Calu3 (cell line): ENCODE measurements at regions not wholly inside any gene's neighbourhood (a gene's known extent, or its start where the extent isn't known, plus 50 kb on each side); places are given as distances from the start of the nearest gene placed in this dataset.

Experiments used
- BruUV-seq: library from RNA; stranded (reverse); fragments of 400-500 nt; replicated peaks from 2 replicates; lab custom pipeline; 2021; lab: Mats Ljungman, UMichigan
- CTCF ChIA-PET: fragments of 300-600 bp; sonication (Branson Sonifier 250); formaldehyde crosslinking; loops from one replicate; lab custom pipeline; 2022; ENCODE audit warnings: antibody characterized with exemption; lab: Charles Lee
- DNase-seq: peaks from one replicate; pipeline ENCODE4 v3.0.0; 2022
- H3K27ac Mint-ChIP-seq: one replicate; pipeline ENCODE4 v1.8.0; 2022; ENCODE audit warnings: mixed read lengths; ENCODE audit not compliant: unreplicated experiment
- H3K27me3 Mint-ChIP-seq: one replicate; pipeline ENCODE4 v1.8.0; 2022; ENCODE audit warnings: mixed read lengths; ENCODE audit not compliant: unreplicated experiment
- H3K36me3 Mint-ChIP-seq: one replicate; pipeline ENCODE4 v1.8.0; 2022; ENCODE audit warnings: mild to moderate bottlenecking, moderate library complexity, mixed read lengths; ENCODE audit not compliant: insufficient read depth, unreplicated experiment
- H3K4me1 Mint-ChIP-seq: one replicate; pipeline ENCODE4 v1.8.0; 2022; ENCODE audit warnings: mild to moderate bottlenecking, low read depth, mixed read lengths; ENCODE audit not compliant: unreplicated experiment
- H3K4me3 Mint-ChIP-seq: one replicate; pipeline ENCODE4 v1.8.0; 2022; ENCODE audit warnings: mild to moderate bottlenecking, low read depth, moderate library complexity, mixed read lengths; ENCODE audit not compliant: unreplicated experiment
- H3K9me3 Mint-ChIP-seq: one replicate; pipeline ENCODE4 v1.8.0; 2022; ENCODE audit warnings: low read depth, mixed read lengths; ENCODE audit not compliant: unreplicated experiment
- CTCF ChIP-seq: fragments of 200-600 bp; IDR thresholded peaks from one replicate; pipeline ENCODE4 v1.8.0; 2022; ENCODE audit warnings: antibody characterized with exemption; ENCODE audit not compliant: unreplicated experiment
- intact Hi-C: fragments of 100-400 bp; cut with micrococcal nuclease; formaldehyde crosslinking; loops from one replicate; pipeline ENCODE4 v1.10.0; 2022; ENCODE audit not compliant: unreplicated experiment

GRCh38 chr6:4270001-4270400 lies 134.6 kb upstream of the ECI2 start:
- BruUV-seq = no TSS peak
- no peak for DNase-seq
- no peak for TF ChIP-seq CTCF
- H3K27ac Mint-ChIP-seq = no peak overlapping the region
- intact Hi-C loops = no loop called here
- peaks cover 7% of the 10 kb centered on the region for H3K9me3 Mint-ChIP-seq
- no peaks in the 10 kb centered on the region for H3K36me3 Mint-ChIP-seq
- peaks cover 32% of the 10 kb centered on the region for H3K27me3 Mint-ChIP-seq
- CTCF ChIA-PET = no interaction called here
- peaks cover 9% of the 10 kb centered on the region for H3K4me1 Mint-ChIP-seq
- no peak overlapping the region for H3K4me3 Mint-ChIP-seq

- Mint-ChIP-seq H3K4me1 (peaks cover 9% of the 10 kb centered on the region), H3K27ac (no peak overlapping the region), H3K9me3 (peaks cover 7% of the 10 kb centered on the region), H3K36me3 (no peaks in the 10 kb centered on the region), H3K4me3 (no peak overlapping the region), H3K27me3 (peaks cover 37% of the 10 kb centered on the region)
- BruUV-seq = no TSS peak
- TF ChIP-seq CTCF = no peak
- CTCF ChIA-PET = no interaction called here
- DNase-seq = no peak
- intact Hi-C loops = no loop called here
These were observed 132.8 kb upstream of the ECI2 start for GRCh38 chr6:4268171-4268570.

GRCh38 chr6:4265740-4266139 lies 130.4 kb upstream of the ECI2 start:
- intact Hi-C loops = no loop called here
- Mint-ChIP-seq H3K4me1 (no peaks in the 10 kb centered on the region), H3K4me3 (no peak overlapping the region), H3K27ac (no peak overlapping the region), H3K9me3 (peaks cover 7% of the 10 kb centered on the region), H3K27me3 (peaks cover 37% of the 10 kb centered on the region), H3K36me3 (no peaks in the 10 kb centered on the region)
- TF ChIP-seq CTCF = no peak
- no peak for DNase-seq
- BruUV-seq = no TSS peak
- CTCF ChIA-PET = no interaction called here

GRCh38 chr6:4264601-4265000 lies 129.2 kb upstream of the ECI2 start:
- no TSS peak for BruUV-seq
- peaks cover 37% of the 10 kb centered on the region for H3K27me3 Mint-ChIP-seq
- H3K9me3 Mint-ChIP-seq = peaks cover 7% of the 10 kb centered on the region
- intact Hi-C loops = no loop called here
- H3K27ac Mint-ChIP-seq = no peak overlapping the region
- H3K4me1 Mint-ChIP-seq = no peaks in the 10 kb centered on the region
- CTCF ChIA-PET = no interaction called here
- no peak for TF ChIP-seq CTCF
- no peak for DNase-seq
- H3K4me3 Mint-ChIP-seq = no peak overlapping the region
- H3K36me3 Mint-ChIP-seq = no peaks in the 10 kb centered on the region
